GM12873 (cell line): ENCODE measurements at regions not wholly inside any gene's neighbourhood (a gene's known extent, or its start where the extent isn't known, plus 50 kb on each side); places are given as distances from the start of the nearest gene placed in this dataset.

ENCODE experiments used
- CTCF ChIP-seq: IDR thresholded peaks from 2 replicates; pipeline ENCODE4 v1.5.1; 2012; ENCODE audit warnings: low read depth, mild to moderate bottlenecking, moderate library complexity, low read length, control low read depth; ENCODE audit not compliant: insufficient read depth; ENCODE audit errors: missing control alignments

DNA sequence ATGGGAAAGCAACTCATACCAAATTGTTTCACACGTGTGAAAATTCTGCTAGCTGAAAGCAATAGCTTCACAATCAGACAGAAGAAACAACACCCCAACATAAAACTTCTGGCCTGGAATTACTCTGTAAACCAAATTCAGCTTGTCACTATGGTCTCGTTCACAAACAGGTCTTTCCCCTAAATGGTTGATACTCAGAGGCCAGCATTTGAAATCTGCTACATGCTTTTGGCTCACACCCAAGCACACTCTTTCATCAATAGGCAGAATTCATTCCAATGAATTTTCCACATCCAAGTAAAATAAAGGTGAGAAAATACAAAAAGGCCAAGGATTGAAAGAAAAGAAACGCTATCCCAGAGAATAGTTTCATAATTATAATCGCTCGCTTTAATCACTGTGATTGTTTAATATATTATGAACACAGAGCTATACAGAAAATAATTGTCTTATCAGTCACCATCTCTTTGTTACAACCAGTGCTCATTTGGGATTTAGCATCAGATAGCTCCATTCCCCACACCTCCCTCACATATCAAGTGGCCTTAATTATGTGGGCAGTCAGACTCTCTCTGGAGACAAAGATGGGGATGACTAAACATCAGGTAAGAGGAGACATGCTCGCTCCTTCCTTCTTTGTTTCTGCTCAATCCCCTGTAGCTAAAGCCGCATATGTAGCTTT lies 503.8 kb upstream of the ARRDC4 start:
- TF ChIP-seq CTCF: no peak

- TF ChIP-seq CTCF: no peak
Observed at GRCh38 chr15:97457203-97457847, 503.2 kb upstream of the ARRDC4 start.

DNA sequence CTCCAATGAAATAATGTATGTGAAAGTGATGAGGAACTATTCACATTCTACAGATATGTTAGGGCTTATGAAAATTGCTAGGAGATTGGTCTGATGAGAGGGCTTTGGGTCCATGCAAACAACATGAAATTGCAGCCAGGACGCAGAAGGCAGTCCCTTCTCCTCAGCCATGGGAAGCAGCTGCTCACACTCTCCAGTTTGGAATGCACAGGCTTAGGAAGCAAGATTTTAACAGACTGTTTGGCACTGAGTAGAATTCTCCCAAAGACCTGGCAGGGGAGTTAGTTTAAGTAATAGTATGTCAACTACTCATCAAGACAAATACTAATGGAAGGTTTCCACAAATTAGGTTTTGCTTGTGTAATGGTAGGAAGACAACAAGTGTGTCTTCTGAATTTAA lies 500.7 kb upstream of the ARRDC4 start:
- TF ChIP-seq CTCF: no peak

DNA sequence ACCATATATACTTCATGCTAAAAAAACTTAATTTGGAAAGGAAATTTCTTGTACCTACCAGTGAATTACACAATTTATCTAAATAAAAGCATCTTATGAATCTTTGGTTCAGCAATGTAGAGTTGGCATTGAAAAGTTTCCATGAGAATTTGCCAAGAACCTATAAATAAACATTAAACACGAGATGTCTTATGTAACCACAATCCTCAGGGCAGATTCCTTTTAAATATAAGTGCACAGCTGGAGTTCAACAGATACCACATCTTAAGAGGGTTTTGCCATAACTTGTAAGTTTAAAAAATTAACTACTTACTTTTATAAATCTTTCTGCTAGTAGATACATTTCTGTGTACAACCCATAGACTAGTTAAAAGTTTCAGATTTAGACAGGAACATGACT lies 499.3 kb upstream of the ARRDC4 start:
- TF ChIP-seq CTCF: no peak

DNA sequence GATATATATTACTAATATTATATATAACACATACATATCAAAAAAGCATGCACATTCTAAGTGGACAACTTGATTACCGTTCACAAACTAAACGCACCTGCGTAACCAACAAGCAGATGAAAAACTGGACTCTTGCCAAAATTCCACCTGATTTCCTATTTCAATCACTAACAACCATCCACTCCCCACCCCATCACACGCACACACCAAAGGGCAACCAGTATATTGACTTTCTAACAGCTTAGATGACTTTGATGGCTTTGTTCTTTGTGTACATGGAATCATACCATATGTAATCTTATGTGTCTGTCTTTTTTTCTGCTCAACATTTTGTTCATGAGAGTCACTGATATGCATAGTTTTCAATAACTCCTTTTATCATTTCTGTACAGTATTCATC lies 496.8 kb upstream of the ARRDC4 start:
- TF ChIP-seq CTCF: no peak

GRCh38 chr15:97470417-97470816 lies 490.1 kb upstream of the ARRDC4 start:
- TF ChIP-seq CTCF: no peak

- TF ChIP-seq CTCF: no peak
Observed at GRCh38 chr15:97473627-97474026, 486.9 kb upstream of the ARRDC4 start.
